Peyer's patch (tissue), 4 donors: ENCODE measurements at regions not wholly inside any gene's neighbourhood (a gene's known extent, or its start where the extent isn't known, plus 50 kb on each side); places are given as distances from the start of the nearest gene placed in this dataset.

Source experiments
- CTCF ChIP-seq, 6 experiments: fragments of 450-650 bp in 4 of 6; fragments of 200-600 bp in 2 of 6; sonication (generic) in 1 of 6; IDR thresholded peaks; one replicate each; pipeline ENCODE4 v1.5.1; 2017 to 2019; ENCODE audit warnings: antibody characterized with exemption in 6 of 6, mild to moderate bottlenecking in 3 of 6, moderate library complexity in 1 of 6
- POLR2A ChIP-seq, 2 donors: fragments of 450-650 bp; IDR thresholded peaks; one replicate each; pipeline ENCODE4 v1.5.1; 2017; ENCODE audit warnings: antibody characterized with exemption in 2 of 2, mild to moderate bottlenecking in 2 of 2, moderate library complexity in 2 of 2

GRCh38 chr5:2158767-2159166, 276.0 kb upstream of the IRX4 start:
- TF ChIP-seq CTCF (IDR thresholded peaks at IDR 0.05): no peak
- TF ChIP-seq POLR2A (IDR thresholded peaks at IDR 0.05): no peak
